ENCODE measurements at regions not wholly inside any gene's neighbourhood (a gene's known extent, or its start where the extent isn't known, plus 50 kb on each side); places are given as distances from the start of the nearest gene placed in this dataset.

GRCh38 chr6:21893793-21894192 lies 300.2 kb downstream of the SOX4 start:
- Histone ChIP-seq H3K4me2 (ENCODE audit: low read depth, low read length) (no peak overlapping the region), H2AFZ (replicated peaks; ENCODE audit: low read length, poor library complexity) (no peak overlapping the region), H2AK9ac (replicated peaks; ENCODE audit: low read depth, low read length, poor library complexity) (no peak overlapping the region), H2AK5ac (ENCODE audit: low read depth, low read length) (no peak overlapping the region), H2BK20ac (ENCODE audit: low read depth, low read length) (no peak overlapping the region), H2BK120ac (ENCODE audit: low read depth, low read length) (no peak overlapping the region), H3K9ac (ENCODE audit: low read depth, low read length) (no peak overlapping the region), H4K8ac (ENCODE audit: low read depth in 2 of 2, low read length in 2 of 2) (no peak overlapping the region), H3K9me1 (ENCODE audit: insufficient read depth, low read length) (peaks cover 4% of the 10 kb centered on the region; the same call in 1 of the 2 replicates), H3K4me1 (ENCODE audit: control insufficient read depth, insufficient read depth, low read length) (peaks cover 4% of the 10 kb centered on the region), H3K9me3 (ENCODE audit: control insufficient read depth, insufficient read depth, low read length) (no peaks in the 10 kb centered on the region), H3K56ac (ENCODE audit: extremely low read depth, insufficient read depth, low read length) (no peak overlapping the region), H3K79me1 (ENCODE audit: low read depth in 1 of 2, low read length in 2 of 2) (no peaks in the 10 kb centered on the region; a peak in 1 of 4 replicates), H4K5ac (ENCODE audit: low read depth, low read length) (no peak overlapping the region), H3K4me3 (ENCODE audit: insufficient read depth, low read depth, low read length) (no peak overlapping the region), H3K27ac (ENCODE audit: insufficient read depth, low read length) (no peak overlapping the region), H4K91ac (ENCODE audit: insufficient read depth, low read depth, low read length) (no peak overlapping the region), H2BK5ac (ENCODE audit: low read depth, low read length, poor library complexity, severe bottlenecking) (no peak overlapping the region), H3K27me3 (ENCODE audit: control insufficient read depth, insufficient read depth, low read length) (no peaks in the 10 kb centered on the region), H4K20me1 (ENCODE audit: insufficient read depth, low read length) (no peaks in the 10 kb centered on the region), H3K18ac (ENCODE audit: low read depth, low read length) (no peak overlapping the region), H3K14ac (replicated peaks; ENCODE audit: low read depth, low read length) (no peak overlapping the region), H3K36me3 (ENCODE audit: control insufficient read depth, insufficient read depth, low read length) (no peaks in the 10 kb centered on the region), H3K23ac (ENCODE audit: low read depth, low read length) (no peak overlapping the region), H3K4ac (ENCODE audit: low read depth, low read length) (no peak overlapping the region), H2BK15ac (ENCODE audit: low read depth, low read length) (no peak overlapping the region)
- ChIA-PET POLR2A (ENCODE audit: unreplicated experiment) (no interaction called here), CTCF (no interaction called here)
- in situ Hi-C loops (cut with MboI; ENCODE audit: low sequenced_read_pairs): no loop called here
- intact Hi-C loops (cut with micrococcal nuclease): no loop called here
- dilution Hi-C loops (cut with HindIII; ENCODE audit: low sequenced_read_pairs, unreplicated experiment): no loop called here
- TF ChIP-seq, protein P1, sequence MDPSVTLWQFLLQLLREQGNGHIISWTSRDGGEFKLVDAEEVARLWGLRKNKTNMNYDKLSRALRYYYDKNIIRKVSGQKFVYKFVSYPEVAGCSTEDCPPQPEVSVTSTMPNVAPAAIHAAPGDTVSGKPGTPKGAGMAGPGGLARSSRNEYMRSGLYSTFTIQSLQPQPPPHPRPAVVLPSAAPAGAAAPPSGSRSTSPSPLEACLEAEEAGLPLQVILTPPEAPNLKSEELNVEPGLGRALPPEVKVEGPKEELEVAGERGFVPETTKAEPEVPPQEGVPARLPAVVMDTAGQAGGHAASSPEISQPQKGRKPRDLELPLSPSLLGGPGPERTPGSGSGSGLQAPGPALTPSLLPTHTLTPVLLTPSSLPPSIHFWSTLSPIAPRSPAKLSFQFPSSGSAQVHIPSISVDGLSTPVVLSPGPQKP (IDR thresholded peaks at IDR 0.05; ENCODE audit: borderline replicate concordance, low read depth, low read length): no peak
- WGBS, 2 experiments (ENCODE audit: extremely low coverage in 2 of 2, insufficient read length in 1 of 2): 100% methylated on average over 2 of the region's 4 CpGs; no CpG with 5 or more reads in 1 of the 2 experiments
- no peak for DNase-seq
- no TSS peak for BruUV-seq (replicated peaks)
- ATAC-seq (ENCODE audit: low read depth): no peak
